HG03103 (cell line): ENCODE measurements at regions not wholly inside any gene's neighbourhood (a gene's known extent, or its start where the extent isn't known, plus 50 kb on each side); places are given as distances from the start of the nearest gene placed in this dataset.
"Not testable (repeated sequence)": the region's sequence is repeated elsewhere in the genome, so short reads cannot be mapped to it uniquely, and the experiment has no call there.

Source experiments
- ATAC-seq: cut with Tn5 transposase; IDR thresholded peaks from one replicate; pipeline ENCODE4 v1.9.1; 2021; ENCODE audit warnings: low read depth; ENCODE audit not compliant: unreplicated experiment

DNA sequence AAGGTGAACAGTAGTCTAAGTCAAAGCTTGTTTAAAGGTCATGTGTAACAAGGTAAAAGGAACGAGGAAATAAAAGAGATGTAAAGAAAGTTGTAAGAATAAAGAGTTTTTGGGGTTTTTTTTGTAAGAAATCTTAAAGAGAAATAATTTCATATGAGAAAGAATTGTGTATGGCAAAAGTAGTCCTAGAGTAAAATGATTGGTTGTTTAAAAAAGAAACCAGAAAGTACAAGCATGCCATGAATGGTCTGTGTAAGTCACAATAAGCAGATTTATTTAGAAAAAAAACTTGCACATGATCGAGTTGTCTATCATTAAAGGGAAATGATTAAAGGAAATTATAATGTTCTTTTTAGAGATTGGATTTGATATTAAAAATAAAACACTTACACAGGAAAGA, 172.6 kb upstream of the TUSC1 start:
- no peak for ATAC-seq

DNA sequence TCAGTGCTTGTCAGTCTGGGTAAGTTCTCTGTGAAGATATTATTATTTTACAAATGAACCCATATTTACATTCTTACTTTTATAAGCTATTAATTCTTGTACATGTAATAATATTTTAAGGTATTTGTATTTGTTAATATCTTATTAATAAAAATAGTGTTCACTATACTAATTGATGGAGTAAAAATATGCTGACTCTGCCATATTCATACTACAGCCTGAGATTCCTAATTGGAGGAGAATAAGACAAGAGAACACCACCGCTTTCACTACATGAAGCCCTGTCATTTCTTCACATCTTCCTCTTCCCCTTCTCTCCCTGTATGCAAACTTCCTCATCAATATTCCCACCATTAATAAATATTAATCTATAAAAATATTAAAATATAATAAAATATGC, 167.6 kb upstream of the TUSC1 start:
- ATAC-seq, result no peak

DNA sequence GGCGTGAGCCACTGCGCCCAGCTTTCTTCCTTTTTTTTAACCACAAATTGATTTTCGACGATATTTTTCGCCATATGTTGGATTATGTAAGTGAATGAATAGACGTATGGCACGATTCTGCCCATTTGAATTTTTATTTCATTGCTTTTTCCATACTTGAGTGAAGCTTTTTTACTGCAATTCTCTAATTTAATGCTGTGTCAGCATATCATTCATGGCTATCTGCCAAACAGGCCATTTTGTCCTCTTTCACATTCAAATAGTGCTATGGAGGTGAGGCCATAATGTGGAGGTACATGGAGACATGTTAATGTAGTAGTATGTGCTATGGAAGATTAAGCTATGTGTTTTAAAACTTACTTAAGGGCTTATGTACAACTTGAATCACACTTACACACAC, 152.1 kb upstream of the TUSC1 start:
- ATAC-seq, result no peak

DNA sequence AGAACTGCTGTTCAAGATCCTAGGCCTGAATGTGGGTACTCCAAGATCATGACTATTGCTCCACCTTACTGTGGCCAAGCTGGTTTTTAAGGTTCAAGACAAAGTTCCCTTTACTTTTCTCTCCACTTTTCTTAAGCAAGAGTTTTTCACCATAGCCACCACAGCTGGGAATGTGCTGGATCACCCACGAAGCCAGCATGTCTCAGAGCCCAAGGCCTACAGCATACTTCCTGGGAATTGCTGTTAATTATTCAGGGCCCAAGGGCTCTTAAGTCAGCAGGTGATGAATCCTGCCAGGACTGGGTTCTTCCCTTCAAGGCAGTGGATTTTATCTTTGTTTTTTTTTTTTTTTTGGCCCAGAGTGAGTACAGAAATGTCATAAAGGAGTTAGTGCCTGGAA, 149.4 kb upstream of the TUSC1 start:
- ATAC-seq, result no peak

DNA sequence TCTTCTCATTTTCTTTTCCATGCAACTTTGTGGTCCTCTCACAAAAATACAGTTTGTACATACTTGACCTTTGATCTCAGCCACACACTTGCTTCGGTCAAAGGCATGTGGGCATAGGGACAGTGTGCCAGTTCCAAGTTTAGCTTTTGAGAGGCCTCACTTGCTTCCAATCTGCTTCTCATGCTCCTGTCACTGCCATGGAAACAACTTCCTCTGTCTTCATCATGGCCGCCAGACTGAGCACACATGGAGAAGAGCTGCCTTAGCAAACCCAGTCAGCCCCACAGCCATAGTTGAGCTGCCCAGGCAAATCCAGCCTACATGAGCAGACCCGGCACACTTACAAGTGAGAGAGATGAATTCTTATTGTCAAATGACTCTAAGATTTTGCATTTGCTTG, 138.2 kb upstream of the TUSC1 start:
- no peak for ATAC-seq

DNA sequence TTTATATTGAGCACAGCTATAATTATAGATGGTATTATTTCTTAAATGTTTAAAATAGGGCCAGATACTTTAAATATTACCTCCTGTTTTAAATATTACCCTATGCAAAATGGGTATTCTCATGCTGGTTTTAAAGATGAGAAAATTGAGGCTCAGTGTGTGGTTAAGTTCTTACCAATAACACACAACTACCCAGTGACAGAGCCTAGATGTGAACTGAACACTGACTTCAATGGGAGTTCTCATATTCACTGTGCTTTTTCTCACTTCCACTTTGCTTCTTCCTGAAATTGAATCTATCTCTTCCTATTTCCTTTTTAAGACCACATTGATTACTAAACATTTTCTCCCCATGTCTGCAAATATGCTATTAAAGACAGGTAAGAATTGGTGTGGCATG, 135.8 kb upstream of the TUSC1 start:
- ATAC-seq, result no peak

DNA sequence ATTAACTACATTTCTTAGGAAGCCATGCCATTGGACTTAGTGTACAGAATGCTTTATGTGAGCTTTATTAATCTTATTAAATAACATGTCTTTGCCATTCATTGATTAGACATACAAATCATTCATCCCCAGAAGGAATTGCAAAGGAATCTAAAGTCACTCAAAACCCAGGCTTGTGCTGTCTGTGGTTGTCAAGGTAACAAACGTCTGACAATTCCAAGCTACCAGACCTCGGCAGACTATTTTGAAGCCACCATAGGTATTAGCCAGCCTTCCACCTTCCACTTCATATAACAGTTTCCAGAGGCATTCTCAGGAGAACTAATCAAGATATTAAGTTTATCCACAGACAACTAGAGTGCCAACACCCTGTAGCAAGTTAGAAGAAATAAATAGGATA, 135.2 kb upstream of the TUSC1 start:
- ATAC-seq, result no peak

DNA sequence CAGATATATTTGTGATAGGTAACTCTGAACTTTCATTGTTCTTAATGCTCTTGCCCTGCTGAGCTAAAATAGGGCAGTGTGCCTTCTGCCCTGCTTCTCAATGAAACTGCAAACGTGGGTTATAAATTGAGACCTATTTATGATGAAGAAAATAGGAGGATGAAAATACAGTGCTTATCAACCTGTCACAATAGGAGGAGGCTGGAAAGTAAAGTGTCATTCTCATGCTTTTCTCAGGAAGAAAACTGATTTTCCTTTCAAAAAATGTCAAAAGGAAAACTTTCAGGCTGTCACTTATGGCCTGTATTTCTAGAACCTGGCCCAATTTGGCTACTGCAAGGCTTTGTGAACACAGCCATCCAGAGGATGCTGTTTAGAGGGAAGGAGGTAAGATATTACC, 130.3 kb upstream of the TUSC1 start:
- no peak for ATAC-seq

DNA sequence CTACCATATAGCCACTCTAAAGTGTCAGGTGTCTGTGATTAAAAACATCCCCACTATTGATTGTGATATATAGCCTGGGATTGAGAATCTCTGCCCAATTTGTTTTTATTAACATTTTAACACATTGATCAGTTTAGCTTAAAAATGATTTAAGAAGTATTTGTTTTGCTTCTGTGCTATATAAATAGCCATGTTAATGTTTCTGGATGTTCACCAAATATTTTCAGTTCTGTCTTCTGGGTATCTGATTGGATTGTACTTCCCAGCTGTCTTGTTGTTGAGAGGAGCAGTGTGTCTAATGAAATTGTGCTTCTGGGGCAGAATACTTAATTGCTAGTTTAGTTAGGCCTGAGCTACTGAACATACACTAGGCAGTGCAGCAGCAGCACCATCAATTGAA, 126.6 kb upstream of the TUSC1 start:
- no peak for ATAC-seq

DNA sequence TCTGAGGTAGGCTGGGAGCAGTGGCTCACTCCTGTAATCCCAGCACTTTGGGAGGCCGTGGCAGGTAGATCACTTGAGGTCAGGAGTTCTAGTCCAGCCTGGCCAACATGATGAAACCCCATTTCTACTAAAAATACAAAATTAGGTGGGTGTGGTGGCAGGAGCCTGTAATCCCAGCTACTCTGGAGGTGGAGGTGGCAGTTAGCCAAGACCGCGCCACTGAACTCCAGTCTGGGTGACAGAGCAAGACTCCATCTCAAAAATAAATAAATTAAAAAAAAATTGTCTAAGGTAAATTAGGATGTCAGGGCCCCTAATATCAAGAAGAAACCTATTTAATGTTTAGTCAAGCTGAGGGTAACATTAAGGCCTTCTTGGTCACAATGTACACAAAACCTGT, 123.7 kb upstream of the TUSC1 start:
- not testable (repeated sequence) for ATAC-seq

DNA sequence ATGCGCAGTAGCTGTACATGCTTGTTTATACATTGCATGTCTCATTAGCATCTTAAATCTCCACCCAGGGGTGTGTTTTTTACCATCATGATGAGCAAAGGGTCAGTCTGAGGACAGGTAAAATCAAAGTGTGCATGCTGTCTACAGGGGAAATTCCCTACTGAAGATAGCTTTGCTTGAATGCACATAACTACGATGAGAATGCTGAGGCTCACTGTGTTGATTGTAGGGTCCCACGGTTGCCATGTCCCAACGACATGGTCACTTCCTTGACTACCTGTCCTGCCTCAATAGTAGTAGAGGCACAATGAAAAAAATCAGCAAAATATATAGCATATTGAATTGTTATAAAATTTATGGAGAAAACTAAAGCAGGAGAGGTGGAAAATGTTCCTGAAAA, 95.6 kb upstream of the TUSC1 start:
- no peak for ATAC-seq

DNA sequence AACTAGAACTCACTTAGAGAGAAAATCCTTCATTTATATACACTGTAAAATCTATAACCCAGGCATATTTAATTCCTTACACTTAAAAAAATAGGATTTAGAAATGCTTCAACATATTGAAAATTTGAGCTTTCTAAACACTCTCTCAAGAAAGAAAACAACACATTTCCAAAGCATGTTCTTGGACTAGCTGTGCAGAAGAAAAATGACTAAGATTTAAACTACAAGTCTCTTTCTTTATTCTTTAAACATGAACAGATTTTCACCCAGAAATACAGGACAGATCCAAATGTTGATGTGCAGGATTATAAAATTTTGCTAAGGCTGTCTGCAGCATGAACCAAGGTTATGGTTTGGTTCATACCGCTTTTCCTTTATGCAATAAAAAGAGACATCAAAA, 77.7 kb upstream of the TUSC1 start:
- no peak for ATAC-seq

DNA sequence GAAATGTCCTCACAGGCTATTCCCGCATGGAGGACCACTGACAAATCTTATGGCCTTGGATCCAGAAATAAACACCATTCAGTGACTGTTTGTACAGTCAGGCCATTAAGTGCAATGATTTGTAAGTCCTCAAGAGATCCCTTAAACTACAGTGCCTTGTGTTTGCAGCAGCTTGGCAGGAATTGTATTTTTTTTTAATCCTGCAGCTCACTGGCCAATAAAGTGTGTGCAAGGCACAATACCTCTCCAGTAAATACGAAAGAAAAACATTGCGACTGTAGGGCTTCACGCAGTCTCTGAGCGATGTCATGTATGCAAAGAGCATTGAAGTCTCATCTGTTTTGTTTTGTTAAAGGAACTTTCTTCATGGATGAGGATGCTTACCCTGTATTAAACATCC, 74.2 kb upstream of the TUSC1 start:
- no peak for ATAC-seq

DNA sequence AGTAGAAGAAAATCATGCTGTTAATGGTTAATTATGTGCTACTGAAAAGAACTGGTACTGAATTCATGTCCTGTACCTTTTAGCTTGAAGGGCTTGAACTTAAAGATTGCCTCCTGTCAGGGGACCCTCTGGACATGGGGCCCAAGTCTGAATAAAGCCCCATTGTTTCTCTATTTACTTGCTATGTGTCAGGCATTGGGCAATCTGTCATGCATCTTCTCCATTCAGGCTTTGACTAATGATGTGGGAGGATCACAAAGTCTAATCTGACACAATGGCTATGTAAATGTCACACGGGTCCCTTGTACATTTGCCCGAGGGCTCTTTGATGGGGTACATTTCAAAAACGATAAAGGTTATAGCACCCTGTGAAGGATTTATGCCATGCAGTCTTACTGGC, 64.0 kb upstream of the TUSC1 start:
- no peak for ATAC-seq

DNA sequence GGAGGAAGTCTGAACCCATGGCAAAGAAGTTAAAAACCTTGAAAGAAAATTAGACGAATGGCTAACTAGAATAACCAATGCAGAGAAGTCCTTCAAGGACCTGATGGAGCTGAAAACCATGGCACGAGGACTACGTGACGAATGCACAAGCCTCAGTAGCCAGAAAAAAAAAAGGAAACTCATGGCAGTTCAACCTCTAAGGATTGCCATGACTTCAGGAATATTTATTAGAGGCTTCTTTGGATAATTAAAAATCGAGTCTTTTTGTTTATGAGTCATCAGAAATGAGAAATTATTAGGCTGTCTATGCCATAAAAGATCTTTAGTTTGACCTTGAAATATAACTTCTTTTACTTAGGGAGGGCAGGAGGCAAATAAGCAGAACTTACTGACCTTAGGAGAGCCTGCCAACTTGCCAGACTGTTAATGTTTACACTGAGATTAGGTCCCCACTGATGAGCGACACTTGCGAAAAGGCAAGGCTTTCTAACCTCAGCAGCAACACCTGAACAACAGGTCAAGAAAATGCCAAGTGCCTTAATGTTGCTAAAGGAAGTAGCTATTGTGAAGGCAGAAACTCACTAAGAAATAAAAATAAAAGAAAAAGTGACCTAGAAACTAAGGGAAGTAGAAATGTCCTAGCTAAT, 55.2 kb upstream of the TUSC1 start:
- no peak for ATAC-seq

DNA sequence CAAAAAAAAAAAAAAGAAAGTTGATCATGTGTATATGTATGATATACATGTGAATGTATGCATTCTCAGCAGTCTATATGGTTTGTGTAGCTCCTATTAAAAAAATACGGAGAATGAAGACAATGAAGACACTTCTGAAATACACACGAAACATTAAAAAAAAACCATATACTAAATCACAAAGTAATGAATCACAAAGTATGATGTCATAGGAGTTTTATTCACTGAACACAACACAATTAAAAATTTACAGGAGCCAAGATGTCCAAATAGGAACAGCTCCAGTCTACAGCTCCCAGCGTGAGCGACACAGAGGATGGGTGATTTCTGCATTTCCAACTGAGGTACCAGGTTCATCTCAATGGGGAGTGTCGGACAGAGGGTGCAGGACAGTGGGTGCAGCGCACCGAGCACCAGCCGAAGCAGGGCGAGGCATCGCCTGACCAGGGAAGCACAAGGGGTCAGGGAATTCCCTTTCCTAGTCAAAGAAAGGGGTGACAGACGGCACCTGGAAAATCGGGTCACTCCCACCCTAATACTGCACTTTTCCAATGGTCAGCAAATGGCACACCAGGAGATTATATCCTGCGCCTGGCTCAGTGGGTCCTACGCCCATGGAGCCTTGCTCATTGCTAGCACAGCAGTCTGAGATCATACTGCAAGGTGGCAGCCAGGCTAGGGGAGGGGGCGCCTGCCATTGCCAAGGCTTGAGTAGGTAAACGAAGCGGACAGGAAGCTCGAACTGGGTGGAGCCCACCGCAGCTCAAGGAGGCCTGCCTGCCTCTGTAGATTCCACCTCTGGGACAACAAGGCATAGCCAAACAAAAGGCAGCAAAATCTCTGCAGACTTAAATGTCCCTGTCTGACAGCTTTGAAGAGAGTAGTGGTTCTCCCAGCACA, 53.9 kb upstream of the TUSC1 start:
- ATAC-seq, result not testable (repeated sequence)
